ENCODE measurements at regions not wholly inside any gene's neighbourhood (a gene's known extent, or its start where the extent isn't known, plus 50 kb on each side); places are given as distances from the start of the nearest gene placed in this dataset.

GRCh38 chrX:118183606-118184005 is 67.0 kb upstream of the KLHL13 start:
- no peak overlapping the region for H2AFZ ChIP-seq (ENCODE audit: low read length)
- H3K4me2 ChIP-seq (ENCODE audit: low read depth, low read length): no peak overlapping the region
- H4K20me1 ChIP-seq (ENCODE audit: insufficient read depth, low read length): no peaks in the 10 kb centered on the region
- H3K27ac ChIP-seq (ENCODE audit: low read length): no peak overlapping the region
- TF ChIP-seq EZH2 (optimal IDR thresholded peaks at IDR 0.05; ENCODE audit: low read depth, low read length) (no peak), EZH2phosphoT487 (IDR thresholded peaks at IDR 0.05; ENCODE audit: low read length) (no peak)
- TF ChIP-seq, protein P1, sequence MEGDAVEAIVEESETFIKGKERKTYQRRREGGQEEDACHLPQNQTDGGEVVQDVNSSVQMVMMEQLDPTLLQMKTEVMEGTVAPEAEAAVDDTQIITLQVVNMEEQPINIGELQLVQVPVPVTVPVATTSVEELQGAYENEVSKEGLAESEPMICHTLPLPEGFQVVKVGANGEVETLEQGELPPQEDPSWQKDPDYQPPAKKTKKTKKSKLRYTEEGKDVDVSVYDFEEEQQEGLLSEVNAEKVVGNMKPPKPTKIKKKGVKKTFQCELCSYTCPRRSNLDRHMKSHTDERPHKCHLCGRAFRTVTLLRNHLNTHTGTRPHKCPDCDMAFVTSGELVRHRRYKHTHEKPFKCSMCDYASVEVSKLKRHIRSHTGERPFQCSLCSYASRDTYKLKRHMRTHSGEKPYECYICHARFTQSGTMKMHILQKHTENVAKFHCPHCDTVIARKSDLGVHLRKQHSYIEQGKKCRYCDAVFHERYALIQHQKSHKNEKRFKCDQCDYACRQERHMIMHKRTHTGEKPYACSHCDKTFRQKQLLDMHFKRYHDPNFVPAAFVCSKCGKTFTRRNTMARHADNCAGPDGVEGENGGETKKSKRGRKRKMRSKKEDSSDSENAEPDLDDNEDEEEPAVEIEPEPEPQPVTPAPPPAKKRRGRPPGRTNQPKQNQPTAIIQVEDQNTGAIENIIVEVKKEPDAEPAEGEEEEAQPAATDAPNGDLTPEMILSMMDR (IDR thresholded peaks at IDR 0.05; ENCODE audit: low read length): peak; percentile 37
- no peak for DNase-seq
- H3K79me2 ChIP-seq (ENCODE audit: low read length): no peaks in the 10 kb centered on the region
- H3K27me3 ChIP-seq (replicated peaks; ENCODE audit: insufficient read depth, low read length): no peaks in the 10 kb centered on the region
- H3K36me3 ChIP-seq (replicated peaks; ENCODE audit: insufficient read depth, low read length): no peaks in the 10 kb centered on the region
- H3K4me1 ChIP-seq (ENCODE audit: low read length): 0 out of 2 replicates have a peak, but pooled peaks cover under 1% of the 10 kb centered on the region
- H3K9ac ChIP-seq (ENCODE audit: low read length): no peak overlapping the region
- no peaks in the 10 kb centered on the region for H3F3A ChIP-seq (ENCODE audit: insufficient read depth, low read length)
- no peaks in the 10 kb centered on the region for H3K9me3 ChIP-seq (replicated peaks; ENCODE audit: insufficient read depth, low read length)
- no peak overlapping the region for H3K4me3 ChIP-seq (ENCODE audit: low read length)
- H3K9me2 ChIP-seq (replicated peaks; ENCODE audit: insufficient read depth, low read length): no peaks in the 10 kb centered on the region

DNA sequence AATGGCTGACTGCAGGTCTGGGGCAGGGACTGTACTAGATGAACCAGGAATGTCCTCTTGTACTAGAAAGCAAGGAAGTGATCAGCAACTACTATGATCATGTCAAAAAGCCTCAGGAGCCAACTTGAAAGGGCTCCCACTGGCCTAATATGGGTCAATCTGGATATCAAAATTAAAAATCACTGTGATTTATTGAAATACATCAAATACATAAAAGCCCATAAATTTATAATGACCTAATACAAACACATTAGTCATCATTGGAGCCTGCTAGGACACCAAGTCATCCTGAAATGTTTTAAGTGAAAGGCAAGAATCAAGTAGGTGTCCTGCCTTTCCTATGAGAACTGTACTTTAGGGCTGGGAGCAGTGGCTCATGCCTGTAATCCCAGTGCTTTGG is 70.5 kb upstream of the KLHL13 start:
- TF ChIP-seq EZH2phosphoT487 (IDR thresholded peaks at IDR 0.05; ENCODE audit: low read length): no peak
- no peak for TF ChIP-seq EZH2 (optimal IDR thresholded peaks at IDR 0.05; ENCODE audit: low read depth, low read length)
- TF ChIP-seq, protein P1 (IDR thresholded peaks at IDR 0.05; ENCODE audit: low read length): no peak
- Histone ChIP-seq H3K9me2 (replicated peaks; ENCODE audit: insufficient read depth, low read length) (no peaks in the 10 kb centered on the region), H2AFZ (ENCODE audit: low read length) (no peak overlapping the region), H3K4me3 (ENCODE audit: low read length) (no peak overlapping the region), H3K36me3 (replicated peaks; ENCODE audit: insufficient read depth, low read length) (no peaks in the 10 kb centered on the region), H3K79me2 (ENCODE audit: low read length) (no peaks in the 10 kb centered on the region), H3K9me3 (replicated peaks; ENCODE audit: insufficient read depth, low read length) (no peaks in the 10 kb centered on the region), H4K20me1 (ENCODE audit: insufficient read depth, low read length) (no peaks in the 10 kb centered on the region), H3K4me2 (ENCODE audit: low read depth, low read length) (no peak overlapping the region), H3K4me1 (ENCODE audit: low read length) (0 out of 2 replicates have a peak, but pooled peaks cover 12% of the 10 kb centered on the region), H3K27ac (ENCODE audit: low read length) (no peak overlapping the region), H3K9ac (ENCODE audit: low read length) (no peak overlapping the region), H3F3A (ENCODE audit: insufficient read depth, low read length) (no peaks in the 10 kb centered on the region), H3K27me3 (replicated peaks; ENCODE audit: insufficient read depth, low read length) (no peaks in the 10 kb centered on the region)
- no peak for DNase-seq

DNA sequence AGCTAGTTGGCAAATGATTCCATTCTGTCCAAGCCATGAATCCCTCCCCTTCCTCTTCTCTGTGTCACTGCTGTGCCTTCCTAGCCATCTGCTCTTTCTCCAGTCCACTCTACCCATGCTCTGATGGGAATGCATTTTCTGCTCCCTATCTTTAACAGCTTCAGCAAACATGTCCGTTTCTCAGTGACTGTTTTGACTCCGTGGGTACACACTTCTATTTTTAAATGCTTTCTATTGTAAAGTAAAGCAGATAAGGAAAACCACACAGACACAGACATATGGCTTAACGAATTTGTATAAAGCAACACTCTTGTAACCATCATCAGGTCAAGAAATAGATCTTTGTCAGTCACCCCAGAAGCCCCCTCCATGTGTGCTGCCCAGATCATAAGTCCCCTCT is 72.4 kb upstream of the KLHL13 start:
- Histone ChIP-seq H3F3A (ENCODE audit: insufficient read depth, low read length) (no peaks in the 10 kb centered on the region), H3K36me3 (replicated peaks; ENCODE audit: insufficient read depth, low read length) (no peaks in the 10 kb centered on the region), H3K27me3 (replicated peaks; ENCODE audit: insufficient read depth, low read length) (no peaks in the 10 kb centered on the region), H3K9me3 (replicated peaks; ENCODE audit: insufficient read depth, low read length) (no peaks in the 10 kb centered on the region), H3K4me1 (ENCODE audit: low read length) (0 out of 2 replicates have a peak, but pooled peaks cover 12% of the 10 kb centered on the region), H3K27ac (ENCODE audit: low read length) (no peak overlapping the region), H2AFZ (ENCODE audit: low read length) (no peak overlapping the region), H3K9me2 (replicated peaks; ENCODE audit: insufficient read depth, low read length) (no peaks in the 10 kb centered on the region), H4K20me1 (ENCODE audit: insufficient read depth, low read length) (no peaks in the 10 kb centered on the region), H3K9ac (ENCODE audit: low read length) (no peak overlapping the region), H3K79me2 (ENCODE audit: low read length) (no peaks in the 10 kb centered on the region), H3K4me3 (ENCODE audit: low read length) (no peak overlapping the region), H3K4me2 (ENCODE audit: low read depth, low read length) (peak overlapping the region; percentile 24; the same call in 1 of the 2 replicates)
- no peak for TF ChIP-seq EZH2phosphoT487 (IDR thresholded peaks at IDR 0.05; ENCODE audit: low read length)
- TF ChIP-seq, protein P1 (IDR thresholded peaks at IDR 0.05; ENCODE audit: low read length): no peak
- no peak for TF ChIP-seq EZH2 (optimal IDR thresholded peaks at IDR 0.05; ENCODE audit: low read depth, low read length)
- DNase-seq: no peak
